GM18498 (cell line): ENCODE measurements at regions not wholly inside any gene's neighbourhood (a gene's known extent, or its start where the extent isn't known, plus 50 kb on each side); places are given as distances from the start of the nearest gene placed in this dataset.

Experiments
- ATAC-seq: cut with Tn5 transposase; IDR thresholded peaks from one replicate; pipeline ENCODE4 v1.9.1; 2021; ENCODE audit warnings: mild to moderate bottlenecking, moderate library complexity; ENCODE audit not compliant: unreplicated experiment

DNA sequence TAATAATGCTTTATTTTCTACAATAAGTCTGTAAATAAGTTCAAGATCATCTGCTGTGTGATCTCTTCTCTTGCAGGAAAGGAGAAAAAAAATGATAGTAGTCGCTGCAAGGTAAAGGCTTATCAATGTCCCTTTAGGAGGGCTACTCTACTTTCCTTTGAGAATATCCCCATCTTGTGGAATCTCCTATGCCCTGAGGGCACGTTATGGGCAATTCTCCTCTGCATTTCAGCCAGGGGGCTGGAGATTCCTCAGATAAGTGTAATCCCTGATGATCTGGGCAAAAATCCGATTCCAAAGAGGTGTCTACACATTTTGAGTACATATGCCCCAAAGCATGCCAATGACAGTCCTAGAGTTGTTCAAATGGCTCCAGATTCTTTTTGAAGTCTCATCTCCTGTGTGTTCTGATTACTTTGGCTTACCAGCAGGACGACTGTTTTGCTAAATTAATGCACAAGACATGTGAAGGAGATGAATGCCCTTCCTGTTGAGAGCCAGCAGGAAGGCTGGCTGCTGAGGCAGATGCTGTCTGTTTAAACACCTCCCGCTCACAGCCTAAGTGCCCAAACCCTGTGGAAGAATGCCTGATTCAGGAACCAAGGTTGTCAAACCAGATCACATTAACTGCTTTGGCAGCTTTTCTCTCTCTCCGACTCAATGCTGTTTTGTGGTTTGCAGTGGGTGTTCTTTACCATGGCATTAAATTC is 171.2 kb upstream of the COL1A2 start:
- ATAC-seq = peak; percentile 56

GRCh38 chr7:94228223-94228622 is 166.5 kb upstream of the COL1A2 start:
- no peak for ATAC-seq

DNA sequence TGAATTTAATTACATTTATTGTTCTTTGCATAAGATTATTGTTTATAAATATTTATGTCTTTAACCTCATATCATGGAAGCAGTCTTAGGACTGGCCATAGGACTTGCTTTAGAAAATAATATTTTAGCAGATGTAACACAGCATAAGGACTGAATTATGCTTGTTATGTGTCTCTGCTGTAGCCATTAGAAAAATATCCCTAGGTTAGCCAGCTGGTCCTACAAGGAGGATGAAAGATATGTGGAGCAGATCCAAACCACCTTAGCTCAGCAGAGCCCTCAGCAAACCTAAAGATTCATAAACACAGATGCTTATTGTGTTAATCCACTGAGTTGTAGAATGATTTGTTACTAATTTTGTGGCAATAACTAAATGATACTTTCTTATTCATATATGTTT is 166.0 kb upstream of the COL1A2 start:
- ATAC-seq = no peak

- ATAC-seq = no peak
These were observed 163.4 kb upstream of the COL1A2 start for GRCh38 chr7:94231305-94231704.

DNA sequence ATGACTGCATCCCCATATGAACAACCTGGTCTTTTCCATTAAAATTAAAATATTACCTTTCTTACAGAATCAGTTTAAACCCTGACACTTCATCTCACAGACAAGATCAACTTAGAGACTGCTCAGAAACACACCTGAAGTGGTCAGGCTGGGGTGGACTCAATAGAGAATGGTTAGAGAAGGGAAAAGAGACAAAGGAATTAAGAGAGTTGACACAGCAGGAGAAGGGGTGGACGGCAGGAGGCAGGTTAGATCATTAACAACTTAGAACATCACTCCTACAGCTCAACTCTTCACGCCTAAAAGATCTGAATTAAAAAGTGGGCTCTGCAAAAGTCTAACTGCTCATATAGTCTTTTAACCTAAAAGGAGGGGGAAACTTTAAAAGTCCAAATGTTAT is 157.7 kb upstream of the COL1A2 start:
- no peak for ATAC-seq

- no peak for ATAC-seq
These were observed 157.3 kb upstream of the COL1A2 start for GRCh38 chr7:94237417-94237816.

GRCh38 chr7:94239661-94240234 is 154.9 kb upstream of the COL1A2 start:
- ATAC-seq = no peak

- ATAC-seq = no peak
These were observed 153.8 kb upstream of the COL1A2 start for GRCh38 chr7:94240902-94241301.

DNA sequence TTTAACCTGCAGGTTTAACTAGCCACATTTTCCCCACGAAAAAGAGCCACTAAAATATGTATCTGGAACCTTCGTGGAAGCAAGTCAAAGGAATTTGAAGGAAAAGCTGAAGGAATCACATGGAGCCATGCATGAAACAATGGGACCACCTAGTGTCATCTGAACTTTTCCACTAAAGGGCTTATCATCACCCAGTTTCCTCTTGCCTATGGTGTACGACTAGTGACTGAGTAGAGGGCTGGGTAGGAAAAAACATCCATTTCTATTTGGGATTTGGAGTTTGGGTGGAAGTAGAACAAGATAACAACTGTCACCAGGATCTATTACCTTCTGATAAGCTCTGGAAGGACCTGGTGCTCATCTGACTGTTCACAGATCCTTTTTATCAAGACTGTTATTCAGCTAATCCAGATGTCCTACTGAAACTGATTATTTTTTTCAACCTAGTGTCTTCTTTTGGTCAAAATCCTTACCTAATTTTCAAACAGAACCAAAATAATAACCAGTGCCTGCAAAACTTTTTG is 153.2 kb upstream of the COL1A2 start:
- no peak for ATAC-seq

- ATAC-seq = no peak
These were observed 151.5 kb upstream of the COL1A2 start for GRCh38 chr7:94243066-94243711.

DNA sequence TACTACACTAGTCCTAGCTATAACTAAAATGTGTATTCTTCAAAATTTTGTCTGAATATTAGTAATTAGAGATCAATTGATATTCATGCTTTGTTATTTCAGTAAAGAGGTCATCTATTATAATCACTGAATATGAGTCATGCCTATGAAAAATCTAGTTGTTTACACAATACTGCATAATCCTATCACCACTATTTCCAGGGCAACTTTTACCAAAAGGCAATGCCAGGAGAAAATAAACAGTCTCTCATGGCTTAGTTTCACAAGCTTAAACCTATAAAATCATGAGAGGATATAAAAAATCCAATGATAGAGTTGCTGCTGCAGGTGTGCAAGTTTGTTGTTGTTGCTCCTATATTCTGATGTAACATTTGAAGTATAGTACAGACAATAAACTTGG is 149.9 kb upstream of the COL1A2 start:
- no peak for ATAC-seq

GRCh38 chr7:94245500-94245899 is 149.2 kb upstream of the COL1A2 start:
- ATAC-seq = no peak

- no peak for ATAC-seq
These were observed 146.7 kb upstream of the COL1A2 start for GRCh38 chr7:94247970-94248369.

- ATAC-seq = no peak
These were observed 145.1 kb upstream of the COL1A2 start for GRCh38 chr7:94249631-94250030.

- ATAC-seq = no peak
These were observed 144.6 kb upstream of the COL1A2 start for GRCh38 chr7:94250124-94250523.

GRCh38 chr7:94250987-94251386 is 143.7 kb upstream of the COL1A2 start:
- no peak for ATAC-seq

- no peak for ATAC-seq
These were observed 142.6 kb upstream of the COL1A2 start for GRCh38 chr7:94252124-94252523.

GRCh38 chr7:94252971-94253370 is 141.7 kb upstream of the COL1A2 start:
- no peak for ATAC-seq

DNA sequence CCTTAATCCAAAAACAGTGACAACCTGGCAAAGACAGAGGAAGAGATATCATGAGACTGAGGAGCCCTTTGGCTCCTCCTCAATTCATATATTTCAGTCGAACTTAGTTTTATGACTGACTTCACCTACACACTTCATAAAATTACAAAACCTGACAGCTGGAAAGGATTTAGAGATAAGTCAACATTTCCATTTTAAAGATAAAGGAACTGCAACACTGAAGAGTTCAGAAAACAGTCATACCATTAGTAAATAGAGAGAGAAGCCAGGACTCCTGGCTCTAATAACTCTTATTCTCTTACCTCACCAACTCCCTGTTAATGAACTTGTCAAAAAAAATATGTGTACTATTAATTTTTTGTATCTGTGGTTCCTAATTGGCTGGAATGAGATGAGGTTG is 141.0 kb upstream of the COL1A2 start:
- no peak for ATAC-seq

DNA sequence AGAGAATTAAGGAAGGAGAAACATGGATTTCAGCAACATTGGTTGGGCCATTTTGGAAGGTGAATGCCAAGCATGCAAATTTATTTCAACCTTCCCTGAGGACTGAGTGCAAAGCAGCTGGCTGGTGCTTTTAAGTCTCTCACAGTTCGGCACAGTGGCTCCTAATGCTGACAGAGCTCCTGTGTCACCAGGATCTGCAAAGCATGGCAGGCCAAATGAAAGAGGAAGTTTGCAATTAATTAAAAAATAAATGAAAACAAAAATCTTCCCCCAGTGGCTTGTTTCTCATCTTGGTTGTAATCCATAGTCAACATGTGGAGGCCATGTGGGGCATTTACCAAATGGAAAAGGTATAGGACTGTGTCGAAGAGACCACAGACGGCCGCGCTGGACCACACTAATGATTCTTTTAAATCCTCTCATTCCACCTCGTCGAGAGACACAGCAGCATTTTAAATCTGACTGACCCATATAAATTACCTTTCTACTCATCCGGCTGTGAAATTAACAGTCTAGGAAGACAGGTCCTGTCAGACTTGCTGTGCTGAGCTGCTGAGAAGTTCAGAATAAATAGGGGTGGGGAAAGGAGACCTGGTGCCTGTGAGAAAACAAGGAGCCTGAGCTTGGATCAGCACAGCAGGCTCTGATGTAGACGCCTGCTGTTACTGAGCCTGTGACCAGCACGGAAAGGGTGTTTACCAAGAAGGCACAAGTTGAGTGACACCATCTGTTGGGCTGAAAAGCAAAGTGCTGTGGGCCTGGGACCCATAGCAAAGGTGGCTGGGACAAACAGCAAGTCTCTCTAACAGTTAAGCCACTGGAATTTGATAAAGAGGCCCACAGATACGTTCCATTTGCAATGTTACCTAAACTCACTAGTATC is 136.0 kb upstream of the COL1A2 start:
- ATAC-seq = no peak

DNA sequence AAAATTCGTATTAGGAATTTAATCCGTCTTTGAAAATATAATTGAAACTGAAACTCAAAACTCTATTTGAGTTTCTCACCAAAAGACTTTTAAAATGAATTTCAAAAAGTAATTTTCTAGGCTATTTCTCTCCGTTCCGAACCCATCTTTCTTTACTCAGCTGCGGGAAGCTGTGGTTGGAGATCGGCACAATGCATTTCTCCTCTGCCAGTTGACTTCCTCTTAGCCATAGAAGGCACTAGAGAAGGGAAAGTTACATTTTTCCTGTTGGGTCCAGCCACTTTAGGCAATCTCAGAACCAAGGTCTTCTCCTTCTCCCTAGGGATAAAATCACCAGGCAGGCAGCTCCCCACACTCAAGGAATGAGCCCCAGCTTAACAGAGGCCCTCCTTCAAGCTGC is 133.6 kb upstream of the COL1A2 start:
- no peak for ATAC-seq
